SKM-1 (cell line): ENCODE measurements at regions not wholly inside any gene's neighbourhood (a gene's known extent, or its start where the extent isn't known, plus 50 kb on each side); places are given as distances from the start of the nearest gene placed in this dataset.

Experiments used
- DNase-seq: peaks from one replicate; lab custom pipeline; 2025; ENCODE audit not compliant: unreplicated experiment; lab: John Stamatoyannopoulos, UW

DNA sequence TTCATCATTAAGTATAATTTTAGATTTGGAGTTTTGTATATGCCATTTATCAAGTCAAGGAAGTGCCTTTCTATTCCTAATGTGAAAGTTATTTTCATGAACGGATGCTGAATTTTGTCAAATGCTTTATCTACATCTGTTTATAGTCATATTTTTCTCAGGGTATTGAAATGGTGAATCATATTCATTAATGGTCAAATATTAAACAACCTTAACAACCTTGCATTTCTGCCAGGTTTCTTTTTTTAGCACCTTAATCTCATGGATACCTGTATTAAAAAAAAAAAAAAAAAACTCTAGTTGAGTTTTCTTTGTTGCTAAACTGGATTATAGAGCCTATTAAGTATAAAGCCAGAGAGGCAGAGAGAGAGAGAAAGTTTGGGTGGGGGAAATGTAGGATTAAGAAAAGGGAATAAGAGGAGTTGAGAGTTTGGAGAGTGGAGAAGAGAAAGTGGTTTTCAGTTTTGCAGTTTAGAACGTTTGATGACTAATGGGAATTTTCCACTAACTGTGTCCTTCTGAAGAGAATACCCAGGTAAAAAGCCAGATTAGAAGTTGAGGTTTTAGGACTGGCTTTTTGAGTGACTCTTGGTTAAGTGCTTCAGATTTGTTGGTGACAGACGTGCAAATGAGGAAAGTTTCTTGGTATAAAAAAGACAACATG, 305.0 kb downstream of the HLX start:
- DNase-seq, result no peak

DNA sequence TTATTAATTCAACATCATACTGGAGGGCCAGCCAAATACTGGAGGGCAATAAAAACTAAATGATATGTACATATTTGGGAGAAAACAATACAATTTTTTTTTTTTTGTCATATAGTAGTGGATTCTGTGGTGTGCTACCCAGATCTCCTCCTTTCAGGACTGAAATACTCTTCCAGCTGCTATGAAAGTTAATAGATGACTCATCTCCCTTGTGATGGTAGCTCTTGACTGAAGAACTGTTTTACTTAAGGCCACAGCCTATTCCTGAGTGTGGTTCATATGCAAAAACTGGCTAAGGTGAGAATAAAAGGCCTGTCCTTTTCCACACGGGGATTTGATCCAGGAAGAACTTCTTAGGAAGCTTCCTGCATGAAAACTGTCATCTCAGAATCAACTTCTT, 307.9 kb downstream of the HLX start:
- no peak for DNase-seq

DNA sequence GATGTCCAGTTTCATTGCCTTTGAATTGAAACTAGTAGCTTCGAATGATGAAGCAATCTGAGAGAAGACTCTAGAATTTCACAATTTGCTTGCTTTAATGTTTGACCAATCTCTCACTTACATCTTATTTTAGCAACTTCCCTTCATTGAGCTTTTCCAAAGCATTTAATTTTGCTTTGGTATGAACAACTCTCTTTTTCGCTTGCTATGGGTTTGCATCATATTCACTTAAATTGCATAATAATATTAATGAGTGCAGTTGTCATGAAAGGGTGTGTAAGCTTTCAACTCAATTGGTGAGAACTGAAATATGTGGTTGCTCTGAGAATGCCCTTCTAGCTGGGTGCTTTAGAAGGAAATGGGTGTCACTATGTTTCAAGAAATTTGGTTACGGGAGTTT, 309.2 kb downstream of the HLX start:
- DNase-seq, result peak; percentile 67

DNA sequence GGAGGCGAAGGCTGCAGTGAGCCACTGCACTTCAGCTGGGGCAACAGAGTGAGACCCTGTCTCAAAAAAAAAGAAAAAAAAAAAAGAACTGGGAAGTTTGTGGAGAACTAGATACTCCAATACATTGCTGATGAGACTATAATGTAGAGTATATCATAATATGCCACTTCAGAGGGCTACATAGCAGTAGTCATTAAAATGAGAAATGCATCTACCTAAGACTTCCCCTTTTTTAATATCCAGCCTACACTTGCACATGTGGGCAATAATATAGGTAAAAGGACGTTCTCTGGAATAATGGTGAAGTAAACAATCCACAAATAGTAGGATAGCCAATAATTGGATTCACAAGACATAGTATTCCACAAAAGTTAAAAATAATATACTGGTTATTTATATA, 311.0 kb downstream of the HLX start:
- DNase-seq, result no peak

DNA sequence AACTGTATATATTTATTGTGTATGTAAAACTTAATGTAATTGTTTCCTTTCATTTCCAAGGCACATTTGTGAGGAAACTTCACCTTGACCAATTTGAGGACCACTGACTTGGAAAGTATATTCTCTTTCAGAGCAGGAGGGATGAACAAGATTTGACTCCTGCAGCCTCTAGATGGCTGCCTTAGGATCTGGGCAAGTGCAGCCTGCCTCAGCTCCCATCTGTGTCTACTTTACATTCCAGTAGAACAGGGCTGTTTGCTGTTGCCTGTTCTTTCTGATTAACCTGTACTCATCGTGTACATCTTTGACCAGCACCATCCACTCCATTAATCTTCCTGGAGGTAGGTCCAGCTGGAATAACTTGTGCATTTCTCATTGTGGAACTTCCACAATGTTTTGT, 312.8 kb downstream of the HLX start:
- no peak for DNase-seq

DNA sequence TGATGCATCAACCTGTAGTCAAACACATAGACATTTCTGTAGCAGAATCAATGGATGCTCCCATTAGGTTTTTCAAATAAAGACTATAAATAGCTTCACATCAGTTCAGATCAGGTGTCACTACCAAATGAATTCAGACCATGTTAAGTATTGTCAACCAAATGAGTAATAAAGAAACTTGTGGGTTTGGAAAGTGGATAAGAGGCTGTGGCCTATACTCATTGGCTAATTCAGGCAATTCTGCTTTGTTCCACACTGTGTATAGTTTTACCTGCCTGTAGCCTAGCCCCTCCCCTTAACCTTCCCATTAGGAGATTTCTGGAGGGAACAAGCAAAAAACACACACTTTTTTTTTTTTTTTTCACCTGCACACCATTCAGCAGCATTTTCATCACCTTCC, 321.2 kb downstream of the HLX start:
- no peak for DNase-seq

DNA sequence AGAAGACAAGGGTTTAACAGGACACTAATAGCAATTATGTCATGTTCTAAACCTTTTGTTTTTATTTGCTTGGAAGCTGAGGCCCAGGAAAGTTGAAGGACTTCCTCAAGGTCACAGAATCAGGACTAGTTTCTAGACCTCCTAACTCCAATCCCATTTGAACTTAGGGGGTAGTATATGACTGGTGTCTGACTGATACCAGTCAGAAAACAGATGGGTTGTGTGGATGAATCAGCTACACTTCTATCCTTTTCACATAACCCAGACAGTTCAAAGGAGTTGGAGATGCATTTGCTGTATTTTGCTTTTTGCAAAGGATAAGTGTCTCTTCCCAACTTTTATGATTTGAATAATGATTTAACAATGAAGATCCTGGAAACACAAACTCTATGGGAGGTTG, 322.5 kb downstream of the HLX start:
- DNase-seq, result no peak

DNA sequence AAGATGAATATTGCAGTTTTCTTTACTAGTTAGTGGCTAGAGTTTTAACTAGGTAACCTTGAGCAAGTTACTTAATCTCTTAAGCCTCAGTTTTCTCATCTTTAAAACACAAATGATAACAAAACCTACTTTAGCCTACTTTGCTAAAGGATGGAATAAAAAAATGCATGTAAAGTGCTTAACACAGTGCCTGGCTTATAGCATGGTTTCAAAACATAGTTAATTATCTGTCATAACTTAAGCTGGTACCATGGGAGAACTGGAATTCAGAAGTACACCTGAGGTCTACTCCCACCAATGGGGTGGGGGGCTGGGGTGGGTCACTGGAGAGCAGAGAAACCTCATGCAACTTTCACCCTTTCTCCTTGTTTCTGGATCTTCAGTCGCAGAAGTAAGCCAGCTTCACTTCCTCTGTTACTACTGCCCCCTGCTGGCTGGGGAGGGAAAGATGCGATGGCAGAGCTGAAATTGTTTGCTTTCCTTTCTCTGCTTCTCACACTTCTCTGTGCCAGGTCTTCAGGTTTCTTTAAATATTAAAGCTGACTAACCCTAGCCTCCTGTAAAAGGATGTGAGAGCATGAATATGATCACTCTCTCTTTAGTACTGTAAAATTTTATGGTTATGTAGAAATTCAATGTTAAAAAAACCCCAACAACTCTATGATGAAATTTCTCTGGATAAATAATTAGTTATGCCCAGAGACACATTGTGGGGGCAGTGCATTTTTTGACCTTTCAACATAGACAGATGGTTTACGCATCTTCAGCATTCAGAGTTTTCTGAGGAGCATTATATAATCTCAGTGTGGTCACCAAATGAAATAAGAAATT, 324.2 kb downstream of the HLX start:
- peak; percentile 62 for DNase-seq

DNA sequence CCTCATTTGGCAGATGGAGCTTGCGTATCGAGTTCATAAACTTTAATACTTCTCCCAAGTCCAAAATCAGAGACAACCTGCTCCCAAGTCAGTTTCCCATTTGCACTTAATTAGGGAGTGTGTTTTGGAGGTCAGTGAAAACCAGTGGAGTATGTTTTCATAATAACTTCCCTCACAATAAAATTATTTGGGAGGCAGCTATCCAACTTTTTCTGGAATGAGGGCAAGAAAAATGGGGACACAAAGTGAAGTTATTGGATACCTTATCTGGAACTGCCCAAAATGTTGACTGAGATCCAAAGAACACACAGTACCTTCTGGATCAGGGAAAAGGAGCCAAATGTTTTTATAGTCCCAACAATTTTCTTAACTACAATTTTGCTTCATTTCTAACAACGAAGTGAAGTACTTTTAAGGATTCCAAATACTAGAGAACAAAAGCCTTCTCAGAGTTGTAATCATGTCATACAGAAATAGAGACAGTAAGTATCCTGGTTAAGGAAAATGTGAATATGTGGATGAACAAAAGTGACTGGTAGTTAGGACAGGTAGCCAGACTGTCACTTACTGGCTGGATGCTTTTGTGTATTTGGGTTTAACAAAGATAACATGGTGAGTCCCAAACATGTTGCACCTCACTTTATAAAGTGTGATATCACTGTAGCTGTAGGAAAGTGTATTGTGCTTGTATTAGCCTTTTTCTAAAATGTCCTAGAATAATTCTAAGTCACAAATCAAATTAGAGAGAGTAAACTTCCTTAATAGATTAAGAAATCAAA, 325.0 kb downstream of the HLX start:
- no peak for DNase-seq

DNA sequence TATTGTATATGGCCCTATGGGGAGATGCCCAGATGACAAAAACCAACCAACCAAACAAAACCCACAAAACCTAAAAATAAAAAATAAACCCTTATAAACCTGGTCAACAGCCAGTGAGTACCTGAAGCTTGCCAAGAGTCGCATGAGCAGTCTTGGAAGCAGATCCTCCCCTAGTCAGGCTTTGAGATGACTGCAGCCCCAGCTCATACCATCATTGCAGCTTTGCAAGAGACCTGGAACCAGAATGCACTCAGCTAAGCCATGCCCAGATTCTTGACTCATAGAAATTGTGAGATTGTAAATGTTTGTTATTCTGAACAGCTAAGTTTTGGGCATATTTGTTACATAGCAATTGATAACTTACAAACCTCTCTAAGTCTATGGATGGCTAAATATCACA, 326.8 kb downstream of the HLX start:
- DNase-seq, result no peak

DNA sequence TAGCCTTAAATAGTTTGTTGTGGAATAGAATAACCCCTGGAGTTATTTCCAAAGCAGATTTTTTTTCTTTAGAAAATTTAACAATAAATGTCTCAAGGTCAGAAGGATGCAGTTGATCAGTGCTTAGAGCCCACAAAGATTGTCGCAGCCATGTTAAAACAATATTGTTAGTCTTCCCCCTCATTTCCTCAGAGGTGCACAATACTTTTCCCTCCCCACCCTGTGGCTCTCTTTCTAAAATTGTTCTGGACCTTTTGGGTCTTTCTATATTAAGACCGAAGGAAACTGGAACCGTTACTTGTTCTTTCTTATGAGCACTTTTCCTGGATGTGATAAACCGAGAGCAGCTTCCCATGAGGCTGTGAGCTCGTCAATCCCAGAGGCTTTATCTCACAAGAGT, 333.7 kb downstream of the HLX start:
- DNase-seq, result no peak

DNA sequence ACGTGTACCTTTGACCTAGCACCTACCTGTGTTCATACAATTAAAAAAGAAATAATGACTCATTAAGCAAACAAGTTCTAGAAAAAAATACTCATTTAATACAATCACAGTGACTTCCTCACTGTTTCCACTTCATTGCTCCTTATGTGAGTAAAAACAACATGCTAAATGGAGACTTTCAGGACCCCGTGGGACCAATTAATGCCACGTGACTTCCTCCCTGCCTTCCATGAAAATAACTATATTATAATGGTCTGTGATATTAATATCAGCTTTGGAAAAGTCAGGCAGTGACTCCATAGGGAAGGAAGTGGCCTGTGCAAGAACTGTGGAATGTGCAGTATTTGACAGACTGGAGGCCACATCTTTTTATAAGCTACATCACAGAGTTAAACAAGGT, 337.8 kb downstream of the HLX start:
- no peak for DNase-seq

DNA sequence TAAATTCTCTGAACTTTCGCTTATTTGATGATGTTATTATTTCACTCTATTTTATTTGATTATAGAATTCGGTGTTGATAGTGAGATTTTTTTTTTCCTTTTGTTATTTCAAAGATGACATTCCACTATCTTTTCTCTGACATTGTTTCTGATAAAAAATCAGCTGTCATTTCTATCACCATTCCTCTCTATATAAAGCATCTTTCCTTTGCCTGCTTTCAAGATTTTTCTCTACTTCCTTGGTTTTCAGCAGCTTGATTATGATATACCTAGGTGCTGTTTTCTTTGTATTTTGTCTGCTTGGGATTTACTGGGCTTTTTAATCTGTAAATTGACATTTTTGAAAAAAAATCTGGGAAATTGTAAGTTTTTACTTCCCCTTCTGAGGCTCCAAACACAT, 344.0 kb downstream of the HLX start:
- DNase-seq, result no peak

DNA sequence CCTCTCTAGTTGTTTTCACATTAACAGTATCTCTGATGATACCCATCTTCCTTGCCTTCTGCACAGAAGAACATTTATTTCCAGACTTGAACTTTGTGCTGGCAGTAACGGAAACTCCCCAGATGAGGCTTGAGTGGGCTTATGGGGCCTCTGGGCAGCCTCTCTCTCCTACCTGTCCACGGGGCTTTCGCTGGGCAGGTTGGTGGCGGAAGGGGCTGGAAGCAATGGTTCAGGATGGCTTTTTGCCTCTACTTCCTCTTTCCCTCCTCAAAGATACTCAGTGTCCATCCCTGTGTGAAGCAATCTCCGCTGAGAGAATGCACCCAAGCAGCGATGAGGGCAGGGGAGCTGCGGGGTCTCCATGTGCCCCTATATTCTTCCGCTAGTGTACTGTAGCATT, 348.2 kb downstream of the HLX start:
- no peak for DNase-seq

DNA sequence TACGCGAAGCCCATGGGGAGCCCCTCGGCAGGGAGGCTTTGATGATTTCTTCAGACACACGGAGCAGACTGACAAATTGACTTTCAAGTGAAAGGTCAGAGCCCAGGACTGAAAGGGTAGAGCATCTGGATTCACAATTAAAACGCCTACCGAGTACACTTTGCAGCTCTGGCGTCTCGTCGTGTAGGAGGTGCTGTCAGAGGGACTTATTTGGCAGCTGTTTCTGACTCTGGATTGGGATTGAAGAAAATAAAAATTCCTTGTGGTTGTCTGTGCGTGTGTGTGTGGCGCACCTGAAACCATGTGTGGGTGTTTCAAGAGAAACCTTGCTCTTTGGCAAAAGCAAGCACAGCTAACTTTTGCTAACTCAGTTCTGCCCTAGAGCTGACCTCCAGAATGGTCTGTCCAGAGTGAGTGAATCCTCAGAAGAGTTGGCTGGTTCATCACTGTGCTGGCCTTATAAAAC, 348.7 kb downstream of the HLX start:
- DNase-seq, result no peak

DNA sequence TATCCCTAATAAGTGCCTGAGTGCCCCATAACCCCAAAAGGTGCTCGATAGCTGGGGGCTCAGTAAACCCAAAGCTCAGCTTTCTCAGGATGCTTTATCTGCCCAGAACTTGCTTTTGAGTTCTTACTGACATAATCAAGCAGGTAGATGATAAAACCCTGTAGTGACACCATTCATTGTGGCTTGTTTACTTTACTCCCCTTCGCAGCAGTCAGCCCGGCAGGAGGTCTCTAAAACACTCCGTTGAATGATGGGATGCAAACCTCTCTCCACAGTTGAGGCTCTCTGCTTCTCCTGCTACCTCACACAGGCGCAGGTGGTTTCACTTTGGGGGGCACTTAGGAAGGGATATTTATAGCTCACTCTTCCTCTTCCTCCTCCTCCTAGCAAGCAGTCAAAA, 349.4 kb downstream of the HLX start:
- DNase-seq, result no peak

DNA sequence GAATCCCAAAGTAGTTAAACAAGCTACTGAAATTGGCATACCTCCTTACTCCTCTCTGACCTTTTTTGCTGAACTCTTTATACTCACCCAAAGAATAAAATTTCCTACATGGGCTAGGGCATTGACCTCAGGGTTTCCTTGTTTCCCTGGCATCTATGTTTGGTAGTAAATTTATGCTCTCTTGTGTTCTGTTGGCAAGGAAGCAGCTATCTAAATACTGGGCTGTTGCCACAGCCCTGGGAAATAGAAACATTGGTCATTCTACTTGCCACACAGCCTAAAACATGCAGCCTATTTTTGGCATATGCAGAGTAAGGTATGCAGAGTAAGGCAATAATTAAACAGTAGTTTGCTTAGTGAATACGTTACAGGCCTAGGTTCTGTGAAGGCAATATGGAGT, 351.4 kb downstream of the HLX start:
- no peak for DNase-seq

DNA sequence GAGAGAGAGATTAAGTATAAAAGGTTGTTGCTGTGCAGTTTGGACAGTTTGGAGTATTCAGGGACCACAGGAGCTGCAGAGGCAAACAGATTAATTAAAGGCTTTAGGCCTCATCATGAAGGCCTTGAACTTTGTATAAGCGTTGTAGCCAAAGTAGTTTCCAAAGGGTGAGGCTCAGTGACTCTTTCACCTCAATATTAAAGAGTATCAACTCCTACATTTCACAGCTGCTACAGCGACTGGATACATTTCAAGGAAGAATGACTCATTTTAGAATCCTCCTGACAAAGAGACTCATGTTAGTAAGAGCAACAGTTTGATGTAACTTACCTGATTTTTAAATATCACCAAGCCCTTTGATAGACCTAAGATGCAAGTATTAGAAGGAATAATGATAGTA, 355.5 kb downstream of the HLX start:
- DNase-seq, result no peak

DNA sequence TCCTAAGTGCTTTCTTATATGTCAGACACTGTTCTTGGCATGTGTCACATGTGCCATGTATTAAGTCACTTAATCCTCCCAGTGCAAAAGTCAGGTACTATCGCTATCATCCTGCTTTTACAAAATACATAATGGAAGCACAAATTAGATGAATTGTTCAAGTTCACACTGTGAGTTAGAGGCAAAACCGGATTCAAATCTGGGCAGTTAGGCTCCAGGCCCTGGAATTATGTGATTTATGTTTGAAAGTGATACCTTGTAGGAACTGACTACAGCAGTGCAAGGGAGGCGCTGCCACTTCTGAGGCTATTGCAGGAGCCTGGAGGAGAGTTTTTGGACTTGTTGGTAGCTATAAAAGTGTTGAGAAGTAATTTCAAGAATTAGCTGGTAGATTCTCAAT, 358.3 kb downstream of the HLX start:
- no peak for DNase-seq

DNA sequence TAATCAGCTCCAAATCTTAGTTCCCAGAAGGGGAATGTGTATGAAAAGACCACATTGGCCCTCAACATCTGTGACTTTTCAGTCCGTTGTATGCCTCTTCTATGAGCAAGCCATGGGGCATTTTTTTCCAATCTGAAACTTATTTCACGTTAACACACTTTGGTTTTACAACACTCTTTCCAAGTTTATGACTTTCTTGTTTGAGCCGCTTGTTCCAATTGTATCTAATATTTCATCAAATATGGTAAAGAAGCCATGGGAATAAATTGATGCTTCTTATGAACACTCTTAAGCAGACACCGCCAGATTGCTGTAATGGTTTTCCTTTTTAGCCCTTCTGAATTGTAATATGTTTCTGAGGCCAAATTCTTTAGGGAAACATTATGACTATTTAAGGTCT, 359.9 kb downstream of the HLX start:
- no peak for DNase-seq

DNA sequence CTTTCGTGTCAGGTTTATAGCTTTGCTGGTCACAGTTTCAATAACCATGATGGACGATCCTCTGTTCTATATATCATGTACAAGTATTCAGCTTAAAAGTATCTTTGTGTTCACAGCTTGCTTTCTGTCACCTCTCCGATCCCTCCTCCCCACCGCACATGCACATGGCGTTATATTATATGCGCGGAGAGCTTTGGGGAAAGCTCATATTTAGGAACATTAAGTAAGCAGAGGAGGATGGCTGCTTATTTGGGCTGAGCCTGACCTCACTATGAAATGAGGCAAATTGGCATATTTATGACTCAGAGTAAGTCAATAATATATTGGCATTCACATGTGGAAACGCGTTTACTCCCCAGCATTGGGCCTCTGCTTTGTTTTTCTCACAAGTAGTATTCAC, 360.5 kb downstream of the HLX start:
- no peak for DNase-seq

DNA sequence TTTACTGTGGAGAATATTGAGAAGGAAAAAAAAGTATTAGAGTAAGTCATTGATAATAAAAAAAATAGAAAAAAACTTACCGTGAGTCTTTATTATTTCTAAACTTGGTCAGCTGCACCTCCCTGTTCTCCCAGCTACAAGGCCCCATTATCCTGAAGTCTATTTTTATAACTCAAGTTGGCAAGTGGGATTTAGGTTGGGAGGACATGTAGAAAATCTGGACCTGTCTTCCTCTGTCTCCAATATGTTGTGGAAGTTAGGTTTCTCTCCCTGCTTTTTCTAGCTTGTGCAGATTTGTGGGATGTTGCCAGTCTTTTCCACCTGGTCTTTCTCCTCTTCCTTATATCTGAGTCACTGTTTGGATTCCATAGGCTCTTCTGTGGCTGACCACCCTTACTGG, 361.4 kb downstream of the HLX start:
- no peak for DNase-seq
